HG03066 (cell line): ENCODE measurements at regions not wholly inside any gene's neighbourhood (a gene's known extent, or its start where the extent isn't known, plus 50 kb on each side); places are given as distances from the start of the nearest gene placed in this dataset.
"Not testable (repeated sequence)": the region's sequence is repeated elsewhere in the genome, so short reads cannot be mapped to it uniquely, and the experiment has no call there.

Source experiments
- ATAC-seq: cut with Tn5 transposase; IDR thresholded peaks from one replicate; pipeline ENCODE4 v1.9.1; 2021; ENCODE audit warnings: low read depth; ENCODE audit not compliant: unreplicated experiment

DNA sequence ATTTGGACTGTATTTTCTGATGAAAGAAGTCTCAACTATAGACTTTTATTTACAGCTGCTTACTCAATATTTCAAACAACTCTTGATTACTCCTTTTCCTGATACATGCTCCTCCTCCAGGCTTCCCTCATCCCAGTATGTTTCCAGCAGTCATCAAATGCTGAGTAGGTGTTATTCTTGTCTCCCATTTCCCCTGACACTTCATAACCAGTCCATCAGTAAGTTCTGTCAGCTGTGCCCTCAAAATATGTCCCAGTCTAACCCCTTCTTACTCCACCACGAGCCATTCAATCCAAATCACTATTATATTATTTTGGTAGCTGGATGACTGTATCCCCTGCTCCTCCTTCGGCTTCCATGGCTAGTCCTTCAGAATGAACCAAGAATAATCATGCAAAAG, 189.1 kb upstream of the DTNA start:
- no peak for ATAC-seq

DNA sequence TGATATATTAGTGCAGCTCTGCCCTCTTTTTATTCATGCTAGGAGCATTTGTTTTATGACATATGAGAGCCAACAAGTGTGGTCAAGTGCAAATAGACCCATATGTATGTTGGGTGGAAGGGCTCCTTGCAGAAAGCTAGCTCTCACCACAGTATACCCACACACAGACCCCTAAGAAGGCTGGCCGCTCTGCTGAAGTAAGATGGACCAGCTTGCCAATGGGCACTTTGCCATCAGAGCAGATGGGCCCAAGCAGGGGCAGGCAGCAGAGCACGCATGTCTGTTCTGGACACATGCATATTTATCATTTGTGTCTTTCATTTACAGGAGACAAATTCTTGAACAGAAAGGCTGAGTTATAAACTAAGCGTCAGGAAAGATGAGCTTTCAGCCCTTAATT, 187.5 kb upstream of the DTNA start:
- no peak for ATAC-seq

DNA sequence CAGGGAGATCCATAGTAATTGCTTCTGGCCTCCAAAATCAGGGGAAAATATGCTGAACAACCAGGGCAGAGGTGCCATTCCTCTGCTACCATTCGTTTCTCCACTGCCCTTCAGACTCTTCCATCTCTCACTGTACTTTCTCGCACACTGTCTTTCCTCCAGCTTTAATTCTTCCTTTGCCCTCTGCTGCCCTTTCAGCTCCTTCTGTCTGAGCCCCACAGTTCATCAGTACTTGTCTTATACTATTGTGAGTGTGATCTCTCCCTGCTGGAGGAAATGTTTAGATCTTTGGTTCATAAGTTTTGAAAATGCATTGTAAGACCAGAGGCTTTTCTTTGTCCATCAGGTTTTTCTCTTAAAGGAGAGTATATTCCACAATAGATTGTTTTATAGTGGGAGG, 184.9 kb upstream of the DTNA start:
- no peak for ATAC-seq

DNA sequence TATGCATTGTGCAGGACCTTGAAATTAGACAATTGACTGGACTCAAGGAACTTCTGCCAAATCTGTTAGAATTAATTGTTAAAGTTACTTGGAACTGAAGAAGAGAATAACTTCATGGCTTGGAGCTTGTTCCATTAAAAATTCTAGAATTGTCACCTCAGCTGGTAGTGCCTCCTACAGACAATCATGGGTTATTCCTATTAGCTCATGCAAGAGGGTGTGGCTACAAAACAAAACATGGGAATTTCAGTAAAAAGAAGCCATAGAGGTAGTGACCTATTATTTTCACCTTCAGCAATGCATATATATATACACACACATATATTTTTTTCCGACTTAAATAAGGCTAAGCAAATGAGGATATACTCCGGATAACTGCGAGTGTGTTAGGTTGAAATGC, 181.9 kb upstream of the DTNA start:
- ATAC-seq, result no peak

DNA sequence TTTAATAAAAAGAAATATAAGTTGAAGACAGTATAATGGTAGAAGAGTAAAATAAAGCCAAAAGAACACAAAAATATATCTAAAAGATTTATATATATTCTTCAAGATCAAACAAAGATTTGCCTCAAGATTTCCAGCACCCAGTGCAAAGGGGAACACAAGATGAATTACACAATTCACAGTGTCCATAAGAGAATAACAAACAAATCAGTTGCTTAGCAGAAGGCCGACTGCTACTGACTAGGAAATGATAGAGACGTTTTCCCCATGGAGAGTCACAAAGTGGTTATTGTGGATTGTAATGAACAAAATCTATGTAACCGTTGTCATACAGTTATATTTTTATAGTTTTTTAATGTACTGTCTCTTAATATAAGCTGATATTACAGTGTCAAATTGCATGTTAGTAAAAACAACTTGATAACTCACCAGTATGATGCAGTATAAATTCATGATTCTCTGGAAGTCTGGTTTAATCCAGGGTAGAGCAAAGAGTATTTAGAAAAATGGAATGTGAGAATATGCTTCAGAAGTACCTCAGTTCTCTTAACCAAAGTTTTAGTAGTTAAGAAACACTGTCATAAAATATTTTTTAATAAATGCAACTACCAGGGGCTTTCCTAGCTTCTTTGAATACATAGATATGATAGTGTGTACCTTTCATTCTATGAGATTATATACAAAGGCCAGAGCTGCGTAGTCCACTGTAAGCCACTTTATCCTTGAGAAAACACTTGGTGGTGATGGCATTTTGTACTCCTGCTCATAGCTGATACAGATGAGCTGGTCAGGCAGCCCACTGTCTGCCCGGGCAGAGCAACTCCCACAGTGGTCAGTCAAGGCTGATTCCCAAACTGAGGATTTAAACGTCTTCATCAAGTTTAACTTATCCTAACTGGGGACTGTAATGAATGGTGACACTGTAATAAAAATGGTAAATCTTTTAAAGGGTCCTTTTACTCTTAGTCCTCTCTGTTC, 180.5 kb upstream of the DTNA start:
- ATAC-seq, result no peak

DNA sequence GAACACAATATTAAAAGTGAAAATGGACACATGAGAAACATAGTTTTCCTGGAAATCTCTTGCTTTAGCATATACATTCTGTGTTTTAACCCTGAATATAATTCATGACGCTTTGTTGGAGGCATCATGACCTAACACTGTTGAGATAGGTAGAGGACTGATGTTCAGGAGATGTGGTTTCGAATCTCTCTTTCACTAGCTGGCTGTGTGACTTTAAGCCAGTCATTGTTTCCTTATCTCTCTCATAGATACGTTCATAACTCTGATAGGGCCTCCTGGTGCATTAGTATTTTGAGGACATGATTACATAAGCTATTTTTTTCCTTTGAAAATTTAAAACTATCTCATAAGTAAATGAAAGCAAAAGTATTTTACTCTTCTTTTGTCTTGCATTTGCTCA, 179.0 kb upstream of the DTNA start:
- no peak for ATAC-seq

DNA sequence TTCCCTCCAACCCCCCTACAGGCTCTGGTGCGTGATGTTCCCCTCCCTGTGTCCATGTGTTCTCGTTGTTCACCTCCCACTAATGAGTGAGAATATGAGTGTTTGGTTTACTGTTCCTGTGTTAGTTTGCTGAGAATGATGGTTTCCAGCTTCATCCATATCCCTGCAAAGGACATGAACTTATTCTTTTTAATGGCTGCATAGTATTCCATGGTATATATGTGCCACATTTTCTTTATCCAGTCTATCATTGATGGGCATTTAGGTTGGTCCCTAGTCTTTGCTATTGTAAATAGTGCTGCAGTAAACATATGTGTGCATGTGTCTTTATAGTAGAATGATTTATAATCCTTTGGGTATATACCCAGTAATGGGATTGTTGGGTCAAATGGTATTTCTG, 175.5 kb upstream of the DTNA start:
- ATAC-seq, result not testable (repeated sequence)

DNA sequence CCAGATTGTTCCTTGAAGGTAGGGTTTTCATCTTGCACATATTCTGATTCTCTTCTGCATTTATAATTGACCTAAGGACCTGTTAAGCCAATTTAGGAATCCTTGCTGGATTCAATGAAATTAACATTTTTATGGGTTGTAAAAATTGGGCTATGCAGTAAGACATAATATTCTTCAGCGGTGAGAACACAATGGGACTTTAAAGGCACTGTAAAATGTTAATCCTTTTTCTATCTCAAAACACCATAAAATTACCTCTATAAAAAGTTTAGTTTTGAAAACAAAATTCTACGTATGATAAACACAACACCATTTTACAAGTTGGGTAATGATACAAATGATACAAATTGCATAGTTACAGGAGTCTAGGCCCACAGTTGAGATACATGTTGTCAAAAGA, 169.2 kb upstream of the DTNA start:
- ATAC-seq, result no peak

DNA sequence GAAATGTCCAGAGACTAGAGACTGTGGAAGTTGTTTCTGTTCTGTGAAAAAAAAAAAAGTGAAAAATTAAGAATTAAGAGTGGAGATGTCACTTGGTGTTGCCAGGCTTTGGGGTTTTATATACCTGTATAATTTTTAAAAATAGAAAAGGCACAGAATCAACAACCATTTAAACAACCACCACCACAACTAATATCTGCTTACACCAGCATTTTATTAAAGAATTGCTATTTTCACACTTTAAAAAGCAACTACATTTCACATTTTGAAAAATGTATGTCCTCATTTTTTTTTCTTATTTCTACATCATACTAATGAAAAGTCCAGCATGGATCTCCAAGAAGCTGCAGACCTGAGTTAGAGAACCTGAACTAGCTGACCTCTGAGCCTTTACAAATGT, 167.5 kb upstream of the DTNA start:
- no peak for ATAC-seq

DNA sequence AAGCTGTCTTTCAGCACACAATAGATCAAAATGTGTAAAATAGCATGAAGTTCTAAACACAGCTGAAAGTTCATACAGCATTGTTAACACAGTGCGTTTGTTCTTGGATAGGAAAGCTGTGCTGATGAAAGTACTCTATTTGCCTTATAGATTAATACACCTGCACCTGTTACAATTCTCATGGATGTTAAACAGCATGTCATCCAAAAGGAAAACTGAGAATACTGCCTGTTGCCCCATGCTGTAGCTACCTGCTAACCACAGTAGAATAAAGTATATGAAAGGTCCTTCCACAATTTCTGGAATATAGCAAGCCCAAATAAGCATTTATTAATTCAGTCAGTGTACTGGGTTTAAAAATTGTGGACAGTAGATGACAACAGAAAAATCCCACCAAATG, 166.7 kb upstream of the DTNA start:
- ATAC-seq, result no peak

DNA sequence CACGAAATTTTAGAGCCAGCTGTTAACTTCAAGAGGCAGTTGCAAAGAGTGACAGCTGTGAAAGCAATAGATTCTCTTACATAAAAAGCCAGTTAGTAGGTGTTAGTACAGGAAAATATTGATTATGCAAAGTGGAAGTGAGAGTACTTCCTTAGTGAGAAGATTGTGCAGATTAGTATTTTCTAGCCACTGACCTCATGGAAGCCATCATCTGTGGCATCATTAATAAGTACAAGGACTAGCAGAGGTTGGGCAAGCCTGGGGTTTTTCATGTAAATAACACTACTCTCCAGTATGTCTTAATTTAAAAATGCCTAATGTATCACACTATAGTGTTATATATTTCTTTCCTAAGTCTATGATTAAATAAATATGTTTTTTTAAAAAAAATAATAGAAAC, 166.2 kb upstream of the DTNA start:
- ATAC-seq, result no peak

DNA sequence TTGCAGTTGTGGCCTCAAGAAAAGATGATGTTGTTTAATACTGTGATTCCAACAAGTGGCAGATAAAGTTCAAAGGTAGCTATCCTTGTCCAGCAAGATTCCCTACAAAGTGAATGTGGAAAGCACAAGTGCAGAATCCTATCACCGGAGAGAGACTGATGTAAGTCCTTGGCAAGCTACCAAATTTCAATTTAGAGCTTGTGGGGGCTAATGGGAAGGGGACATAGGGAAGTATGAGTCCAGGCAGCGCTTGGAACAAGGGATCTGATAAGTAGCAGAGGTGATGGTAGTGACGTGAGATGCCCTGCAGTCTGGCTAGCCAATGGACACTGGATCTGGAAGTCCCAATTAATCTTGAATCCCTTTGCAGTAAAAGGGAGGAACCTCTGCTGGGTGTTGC, 165.2 kb upstream of the DTNA start:
- ATAC-seq, result no peak

DNA sequence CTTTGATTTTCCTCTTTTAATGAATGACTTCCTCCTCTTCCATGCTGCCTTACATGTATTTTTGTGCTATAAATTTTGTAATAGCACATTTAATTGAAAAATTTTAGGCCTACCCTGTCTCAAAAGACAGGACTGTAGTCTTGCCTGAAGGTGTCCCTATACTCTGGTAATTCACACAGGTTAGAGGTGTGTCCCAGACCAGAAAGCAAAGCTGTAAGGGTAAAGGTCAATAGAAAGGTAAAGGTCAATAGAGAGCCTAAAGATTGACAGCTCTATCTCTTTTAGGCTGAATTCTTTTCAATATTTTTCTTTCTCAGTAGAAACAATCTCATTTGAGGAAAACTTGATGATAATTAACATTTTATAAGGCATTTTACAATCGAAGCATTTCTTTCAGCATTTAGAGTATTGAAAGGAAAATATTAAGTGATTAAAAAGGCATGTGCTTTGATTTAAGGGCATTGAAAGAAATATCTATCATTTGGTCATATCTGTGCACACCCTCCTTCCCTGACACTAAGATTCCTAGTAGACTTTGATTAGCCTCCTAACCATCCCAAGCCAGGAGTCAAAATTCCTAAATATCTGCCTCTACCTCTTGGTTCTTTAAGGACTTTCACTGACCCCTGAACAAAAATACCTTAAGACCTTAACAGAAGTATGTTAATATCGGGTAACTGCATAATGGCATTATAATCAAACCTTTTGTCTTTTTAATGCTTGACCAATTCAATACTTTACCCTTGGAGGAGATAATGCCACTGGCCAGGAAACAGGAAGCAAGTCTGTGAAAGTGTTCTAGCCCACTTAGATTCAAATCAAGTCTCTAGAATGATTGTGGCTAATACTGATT, 161.8 kb upstream of the DTNA start:
- no peak for ATAC-seq

DNA sequence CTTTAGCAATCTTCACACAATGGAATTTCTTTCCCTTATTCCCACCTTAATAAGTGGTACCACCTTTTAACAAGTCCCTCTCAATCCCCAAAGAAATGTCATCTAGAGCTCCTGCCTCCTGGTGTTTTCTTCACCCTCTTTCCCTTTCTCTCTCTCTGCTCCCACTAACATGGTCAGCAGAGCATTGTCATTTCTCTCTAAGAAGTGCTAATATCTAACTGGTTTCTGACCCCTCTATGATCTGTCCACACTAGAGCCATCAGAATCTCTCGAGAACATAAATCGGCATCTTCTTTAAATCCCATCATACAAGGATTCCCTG, 161.2 kb upstream of the DTNA start:
- ATAC-seq, result no peak

DNA sequence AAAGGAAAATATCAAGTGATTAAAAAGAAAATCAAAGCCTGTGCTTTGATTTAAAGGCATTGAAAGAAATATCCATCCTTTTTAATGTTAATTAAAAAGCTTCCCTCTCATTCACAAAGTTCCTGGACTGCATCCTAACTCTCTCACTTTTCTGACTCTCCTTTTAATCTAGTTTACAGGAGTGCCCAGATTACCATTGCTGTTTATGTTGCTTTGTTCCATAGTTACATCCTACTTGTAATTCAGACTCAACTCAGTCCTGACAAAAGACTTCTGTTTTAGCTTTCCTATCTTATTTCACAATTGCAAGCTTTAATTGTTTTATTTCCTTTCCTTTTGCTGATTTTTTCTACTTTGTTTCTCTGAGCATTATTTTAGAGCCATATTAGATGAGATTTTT, 160.7 kb upstream of the DTNA start:
- no peak for ATAC-seq

DNA sequence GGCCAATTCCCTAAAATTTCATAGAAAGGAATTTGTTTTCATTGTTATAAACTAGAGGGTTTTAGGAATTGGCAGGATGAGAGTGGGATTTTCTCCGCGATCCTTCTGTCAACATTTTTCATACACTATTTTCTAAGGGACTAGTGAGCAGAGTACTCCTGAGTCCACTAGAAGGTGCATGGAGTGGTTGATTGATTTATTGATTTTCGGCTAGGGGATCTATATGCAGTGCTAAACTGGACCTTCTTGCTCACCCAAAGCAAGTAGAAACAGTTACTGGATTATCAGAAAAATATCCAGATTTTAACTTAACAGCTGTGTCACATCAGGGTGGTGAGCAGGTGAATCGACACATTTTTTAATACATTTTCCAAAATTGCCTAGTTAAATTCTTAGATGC, 159.9 kb upstream of the DTNA start:
- ATAC-seq, result no peak

DNA sequence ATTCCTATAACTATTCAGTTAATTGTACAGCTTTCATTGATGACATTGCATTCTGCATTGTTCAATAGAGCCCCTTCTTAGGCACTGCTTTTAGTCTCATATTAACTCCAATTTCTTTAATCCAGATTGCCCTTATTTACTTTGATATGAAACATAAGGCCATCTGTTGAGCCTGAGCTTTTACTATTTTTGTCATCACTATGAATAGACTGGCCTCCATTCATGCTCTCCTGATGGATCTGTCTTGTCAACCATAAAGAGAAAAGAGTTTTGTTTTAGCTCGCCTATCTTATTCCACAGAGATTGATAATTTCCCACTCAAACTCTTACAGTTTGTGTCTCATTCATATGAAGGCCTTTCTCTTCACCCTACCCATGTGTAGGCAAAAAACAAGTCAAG, 159.2 kb upstream of the DTNA start:
- ATAC-seq, result no peak

DNA sequence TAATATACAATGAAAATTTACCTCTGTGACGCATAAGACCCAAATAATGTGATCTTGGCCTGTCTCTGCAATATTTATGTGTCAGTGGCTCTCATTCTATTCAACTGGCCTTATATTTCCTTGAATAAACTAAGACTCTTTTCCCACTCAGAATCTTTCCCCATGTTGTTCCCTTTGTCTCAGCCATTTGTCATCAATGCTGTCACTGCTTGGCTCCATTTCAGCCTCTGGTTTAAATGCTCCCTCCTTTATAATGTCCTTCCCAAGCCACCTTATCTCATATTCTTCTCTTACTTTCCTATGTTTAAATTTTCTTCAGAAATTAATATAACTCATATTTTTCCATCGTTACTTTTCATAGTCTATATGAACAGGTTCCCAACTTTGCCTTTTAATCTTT, 158.3 kb upstream of the DTNA start:
- no peak for ATAC-seq

DNA sequence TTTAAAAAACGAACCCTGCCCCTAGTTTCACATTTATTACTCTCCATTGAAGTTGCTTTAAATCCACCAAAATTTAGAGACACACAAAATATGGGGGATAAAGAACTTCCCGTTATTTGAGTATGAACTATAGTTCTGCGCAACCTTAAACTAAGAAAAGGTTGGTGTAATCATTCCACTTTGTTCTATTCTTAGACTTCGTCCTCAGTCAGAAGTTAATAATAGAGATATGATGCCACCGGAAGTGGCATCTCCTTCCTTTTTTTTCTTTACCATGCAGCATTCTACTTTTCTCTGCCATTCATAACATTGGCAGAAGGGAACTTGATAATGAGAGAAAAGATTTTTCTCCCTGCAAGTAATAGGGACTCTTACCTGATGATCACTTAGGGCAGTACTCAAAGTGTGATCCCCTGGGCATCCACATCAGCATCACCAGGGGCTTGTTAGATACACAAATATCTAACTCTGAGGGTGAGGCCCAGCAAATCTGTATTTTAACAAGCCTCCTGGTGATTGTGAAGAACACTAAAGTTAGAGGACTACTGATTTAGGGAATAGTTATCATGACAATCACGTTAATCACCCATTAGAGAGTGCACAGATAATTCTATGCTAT, 147.7 kb upstream of the DTNA start:
- ATAC-seq, result no peak

DNA sequence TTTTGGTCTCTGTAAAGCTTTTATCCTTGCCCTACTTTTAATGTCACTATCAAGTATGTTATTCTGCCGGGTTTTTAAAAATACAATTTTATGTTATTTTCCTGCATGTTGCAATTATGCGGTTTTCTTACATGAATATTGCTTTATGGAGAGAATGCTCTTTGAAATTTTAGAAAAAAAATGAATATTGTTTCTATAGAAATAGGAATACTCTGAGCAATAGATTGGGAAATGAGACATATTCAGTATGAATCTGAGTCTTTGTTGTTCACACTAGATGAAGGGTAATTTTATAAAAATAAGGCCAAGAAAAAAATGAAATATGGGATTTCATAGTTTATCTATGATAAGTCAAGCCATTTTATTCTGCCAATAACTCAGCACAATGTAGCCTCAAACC, 142.2 kb upstream of the DTNA start:
- no peak for ATAC-seq

DNA sequence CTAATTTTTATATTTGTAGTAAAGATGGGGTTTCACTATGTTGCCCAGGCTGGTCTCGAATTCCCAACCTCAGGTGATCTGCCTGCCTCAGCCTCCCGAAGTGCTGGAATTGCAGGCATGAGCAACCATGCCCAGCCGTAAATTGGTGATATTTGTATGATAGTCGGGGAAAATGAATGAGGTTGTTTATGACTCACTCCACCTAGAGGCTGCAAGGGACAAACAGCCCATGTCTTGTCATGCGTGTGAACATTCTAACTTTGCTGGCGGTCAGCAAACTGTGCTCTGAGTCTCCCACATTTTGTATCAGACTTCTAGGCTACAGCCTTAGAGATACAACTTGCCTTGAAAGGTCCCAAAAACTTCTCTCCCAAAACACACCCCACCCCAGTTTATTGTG, 133.5 kb upstream of the DTNA start:
- ATAC-seq, result no peak
